ENCODE measurements at regions not wholly inside any gene's neighbourhood (a gene's known extent, or its start where the extent isn't known, plus 50 kb on each side); places are given as distances from the start of the nearest gene placed in this dataset.
"Not testable (repeated sequence)": the region's sequence is repeated elsewhere in the genome, so short reads cannot be mapped to it uniquely, and the experiment has no call there.

- no peak for DNase-seq (ENCODE audit: low read depth)
These were observed 256.4 kb upstream of the TRPC7 start for GRCh38 chr5:136621743-136622142.

GRCh38 chr5:136620621-136621020, 255.3 kb upstream of the TRPC7 start:
- DNase-seq (ENCODE audit: low read depth), result no peak

- peak; percentile 46 for DNase-seq (ENCODE audit: low read depth)
These were observed 254.7 kb upstream of the TRPC7 start for GRCh38 chr5:136620016-136620419.

GRCh38 chr5:136619556-136619955, 254.2 kb upstream of the TRPC7 start:
- DNase-seq (ENCODE audit: low read depth), result peak; percentile 6

GRCh38 chr5:136615251-136616119, 250.1 kb upstream of the TRPC7 start:
- DNase-seq (ENCODE audit: low read depth), result no peak

- no peak for DNase-seq (ENCODE audit: low read depth)
These were observed 247.9 kb upstream of the TRPC7 start for GRCh38 chr5:136613230-136613629.

- no peak for DNase-seq (ENCODE audit: low read depth)
These were observed 240.3 kb upstream of the TRPC7 start for GRCh38 chr5:136605638-136606037.

GRCh38 chr5:136600306-136600705, 235.0 kb upstream of the TRPC7 start:
- DNase-seq (ENCODE audit: low read depth), result no peak

- DNase-seq (ENCODE audit: low read depth), result no peak
These were observed 233.6 kb upstream of the TRPC7 start for GRCh38 chr5:136598802-136599404.

GRCh38 chr5:136594416-136594815, 229.1 kb upstream of the TRPC7 start:
- no peak for DNase-seq (ENCODE audit: low read depth)

GRCh38 chr5:136590581-136590980, 225.2 kb upstream of the TRPC7 start:
- no peak for DNase-seq (ENCODE audit: low read depth)

- no peak for DNase-seq (ENCODE audit: low read depth)
These were observed 220.9 kb upstream of the TRPC7 start for GRCh38 chr5:136586196-136586595.

- no peak for DNase-seq (ENCODE audit: low read depth)
These were observed 219.1 kb upstream of the TRPC7 start for GRCh38 chr5:136584474-136584873.

- no peak for DNase-seq (ENCODE audit: low read depth)
These were observed 213.9 kb upstream of the TRPC7 start for GRCh38 chr5:136579238-136579637.

- not testable (repeated sequence) for DNase-seq (ENCODE audit: low read depth)
These were observed 204.5 kb upstream of the TRPC7 start for GRCh38 chr5:136569875-136570274.

GRCh38 chr5:136565457-136565856, 200.1 kb upstream of the TRPC7 start:
- DNase-seq (ENCODE audit: low read depth), result not testable (repeated sequence)

GRCh38 chr5:136565050-136565449, 199.7 kb upstream of the TRPC7 start:
- DNase-seq (ENCODE audit: low read depth), result not testable (repeated sequence)

GRCh38 chr5:136564431-136564830, 199.1 kb upstream of the TRPC7 start:
- DNase-seq (ENCODE audit: low read depth), result not testable (repeated sequence)

- DNase-seq (ENCODE audit: low read depth), result no peak
These were observed 198.1 kb upstream of the TRPC7 start for GRCh38 chr5:136563489-136563888.

GRCh38 chr5:136560126-136560525, 194.8 kb upstream of the TRPC7 start:
- DNase-seq (ENCODE audit: low read depth), result no peak

- no peak for DNase-seq (ENCODE audit: low read depth)
These were observed 194.3 kb upstream of the TRPC7 start for GRCh38 chr5:136559651-136560050.

- not testable (repeated sequence) for DNase-seq (ENCODE audit: low read depth)
These were observed 181.8 kb upstream of the TRPC7 start for GRCh38 chr5:136547096-136547495.

GRCh38 chr5:136546441-136546840, 181.1 kb upstream of the TRPC7 start:
- DNase-seq (ENCODE audit: low read depth), result not testable (repeated sequence)

All from ELR (cell line).